LNCaP clone FGC (cell line): ENCODE measurements at regions not wholly inside any gene's neighbourhood (a gene's known extent, or its start where the extent isn't known, plus 50 kb on each side); places are given as distances from the start of the nearest gene placed in this dataset.

Experiments
- DNase-seq: peaks from one replicate; pipeline ENCODE4 v3.0.0-alpha.2; 2011; ENCODE audit warnings: low read depth
- H3K4me3 ChIP-seq: 2 replicates; pipeline ENCODE4 v1.5.1; 2011; ENCODE audit warnings: mild to moderate bottlenecking, low read depth, low read length, control low read depth
- CTCF ChIP-seq: IDR thresholded peaks from 2 replicates; pipeline ENCODE4 v1.5.1; 2012; ENCODE audit warnings: mild to moderate bottlenecking; ENCODE audit not compliant: control insufficient read depth, insufficient read depth; ENCODE audit errors: extremely low read depth

GRCh38 chr6:29884261-29884660, 56.6 kb downstream of the HLA-G start:
- H3K4me3 ChIP-seq: no peak overlapping the region
- DNase-seq: no peak
- TF ChIP-seq CTCF: no peak

- H3K4me3 ChIP-seq: no peak overlapping the region
- no peak for DNase-seq
- no peak for TF ChIP-seq CTCF
Measured at GRCh38 chr6:29886701-29887100, 55.6 kb upstream of the HLA-A start.

- no peak for DNase-seq
Measured at GRCh38 chr6:29887330-29887818, 55.0 kb upstream of the HLA-A start.

GRCh38 chr6:29887819-29888776, 54.2 kb upstream of the HLA-A start:
- peak overlapping the region; percentile 50 for H3K4me3 ChIP-seq
- no peak for DNase-seq
- TF ChIP-seq CTCF: no peak

More at GRCh38 chr6:29887330-29887818, 55.0 kb upstream of the HLA-A start:
- no peak for TF ChIP-seq CTCF
- peak overlapping the region; percentile 50; the same call in 1 of the 2 replicates for H3K4me3 ChIP-seq
